NT2/D1 (cell line): ENCODE measurements at regions not wholly inside any gene's neighbourhood (a gene's known extent, or its start where the extent isn't known, plus 50 kb on each side); places are given as distances from the start of the nearest gene placed in this dataset.

Experiments used
- DNase-seq: peaks from one replicate; pipeline ENCODE4 v3.0.0-alpha.2; 2011; ENCODE audit warnings: low read depth, low spot score
- H3K27me3 ChIP-seq: 2 replicates; pipeline ENCODE4 v1.6.0; 2011; ENCODE audit warnings: mild to moderate bottlenecking; ENCODE audit not compliant: insufficient read length, insufficient read depth
- H3K36me3 ChIP-seq: 2 replicates; pipeline ENCODE4 v1.6.1; 2011; ENCODE audit warnings: mild to moderate bottlenecking, low read length, mixed read lengths; ENCODE audit not compliant: insufficient read depth, insufficient read length
- H3K4me1 ChIP-seq: 2 replicates; pipeline ENCODE4 v1.5.1; 2011; ENCODE audit not compliant: insufficient read depth, insufficient read length
- H3K4me3 ChIP-seq: 2 replicates; pipeline ENCODE4 v1.5.1; 2011; ENCODE audit warnings: low read depth; ENCODE audit not compliant: insufficient read length
- H3K9ac ChIP-seq: 2 replicates; pipeline ENCODE4 v1.6.0; 2011; ENCODE audit warnings: low read depth; ENCODE audit not compliant: insufficient read length
- H3K9me3 ChIP-seq: 2 replicates; pipeline ENCODE4 v1.5.1; 2011; ENCODE audit warnings: mild to moderate bottlenecking, low read length; ENCODE audit not compliant: insufficient read depth
- SUZ12 ChIP-seq: IDR thresholded peaks from 2 replicates; pipeline ENCODE4 v1.6.1; 2011; ENCODE audit not compliant: insufficient read length, insufficient read depth; ENCODE audit errors: extremely low read depth
- YY1 ChIP-seq: IDR thresholded peaks from 2 replicates; pipeline ENCODE4 v1.6.1; 2011; ENCODE audit not compliant: insufficient read length, insufficient read depth
- ZNF274 ChIP-seq: IDR thresholded peaks from 2 replicates; pipeline ENCODE4 v1.6.1; 2011; ENCODE audit warnings: mild to moderate bottlenecking, low read depth, low read length

DNA sequence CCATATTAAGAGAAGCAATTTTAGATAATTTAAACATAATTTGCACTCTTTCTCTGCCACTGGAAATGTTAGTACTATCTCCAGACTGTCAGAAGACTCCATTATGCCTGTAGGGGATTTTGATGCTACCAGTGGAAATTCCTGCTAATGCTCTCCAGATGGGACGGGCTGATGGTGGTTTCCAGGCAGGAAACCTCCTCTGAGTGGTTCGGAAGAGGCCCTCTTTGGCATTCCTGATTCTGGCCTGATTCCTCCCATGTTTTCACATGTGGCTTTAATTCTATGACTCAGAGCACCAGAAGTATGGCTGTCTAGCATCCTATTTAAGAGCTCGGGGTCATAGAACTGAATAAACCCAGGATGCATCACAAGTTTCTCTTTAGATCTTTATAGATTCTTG, 70.9 kb upstream of the ST6GAL2 start:
- H3K27me3 ChIP-seq, result no peaks in the 10 kb centered on the region
- no peaks in the 10 kb centered on the region for H3K9me3 ChIP-seq
- no peak overlapping the region for H3K4me3 ChIP-seq
- no peak overlapping the region for H3K9ac ChIP-seq
- no peaks in the 10 kb centered on the region for H3K4me1 ChIP-seq
- no peak for DNase-seq
- no peaks in the 10 kb centered on the region for H3K36me3 ChIP-seq
- TF ChIP-seq SUZ12 (no peak), ZNF274 (no peak)

DNA sequence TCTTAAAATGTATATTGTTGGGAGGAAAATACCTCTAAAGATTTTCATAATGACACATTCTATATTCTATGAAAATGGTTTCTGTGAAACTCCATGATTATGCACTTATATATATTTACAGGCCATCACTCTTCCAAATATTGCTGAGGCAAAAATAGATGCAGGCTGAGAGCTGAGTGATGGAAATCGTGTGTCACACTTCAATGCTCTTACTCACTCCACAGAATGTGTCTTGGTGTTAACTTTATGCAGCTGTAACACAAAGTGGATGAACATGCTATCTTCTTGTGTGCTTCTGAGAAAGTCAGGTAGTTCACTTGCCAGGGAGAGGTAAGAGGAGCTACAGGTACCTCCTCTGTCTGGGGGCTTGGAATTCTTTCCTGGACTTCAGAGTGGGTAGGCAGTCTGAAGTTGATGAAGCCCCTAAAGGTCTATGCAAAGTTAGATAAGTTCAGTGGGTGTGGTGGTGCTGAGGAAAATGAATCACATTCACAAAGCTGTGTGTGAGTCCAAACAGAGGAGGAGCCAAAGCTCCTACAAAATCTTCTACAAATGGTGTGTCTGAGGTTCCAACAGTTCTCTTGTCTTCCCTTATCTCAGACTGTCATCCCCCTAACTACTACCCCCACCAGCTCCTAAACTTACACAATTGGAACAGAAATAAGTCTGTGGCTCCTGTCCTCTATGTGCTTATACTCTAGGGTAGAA, 74.2 kb upstream of the ST6GAL2 start:
- no peak for DNase-seq
- Histone ChIP-seq H3K27me3 (no peaks in the 10 kb centered on the region), H3K4me1 (no peaks in the 10 kb centered on the region), H3K36me3 (no peaks in the 10 kb centered on the region), H3K9ac (no peak overlapping the region), H3K9me3 (no peaks in the 10 kb centered on the region), H3K4me3 (no peak overlapping the region)
- TF ChIP-seq YY1, result no peak
- no peak for TF ChIP-seq ZNF274
- TF ChIP-seq SUZ12, result no peak

DNA sequence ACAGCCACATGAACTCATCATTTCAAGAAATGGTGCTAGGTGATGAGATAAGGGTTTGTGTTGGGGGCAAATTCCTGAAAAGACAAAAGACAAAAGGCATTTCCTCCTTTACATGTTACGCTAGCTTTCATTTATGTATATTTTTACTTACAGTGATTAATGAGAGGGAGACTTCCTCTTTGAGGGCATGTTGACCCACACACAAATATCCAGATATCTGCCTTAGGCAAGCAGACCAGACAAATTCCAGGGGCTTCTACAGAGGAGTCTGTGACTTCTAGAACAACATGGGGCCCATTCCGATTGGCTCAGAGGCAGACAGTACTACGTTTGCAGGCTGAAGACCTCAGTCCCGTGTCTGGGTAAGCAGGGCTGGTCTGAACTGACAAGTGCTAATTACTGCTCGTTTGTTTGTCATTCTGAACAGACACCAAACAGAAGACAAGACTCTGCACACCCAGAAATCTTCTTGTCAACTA, 74.8 kb upstream of the ST6GAL2 start:
- H3K9ac ChIP-seq, result no peak overlapping the region
- H3K4me3 ChIP-seq, result no peak overlapping the region
- no peaks in the 10 kb centered on the region for H3K27me3 ChIP-seq
- no peak for DNase-seq
- H3K36me3 ChIP-seq, result no peaks in the 10 kb centered on the region
- TF ChIP-seq YY1 (no peak), ZNF274 (no peak), SUZ12 (no peak)
- no peaks in the 10 kb centered on the region for H3K9me3 ChIP-seq
- H3K4me1 ChIP-seq, result no peaks in the 10 kb centered on the region

DNA sequence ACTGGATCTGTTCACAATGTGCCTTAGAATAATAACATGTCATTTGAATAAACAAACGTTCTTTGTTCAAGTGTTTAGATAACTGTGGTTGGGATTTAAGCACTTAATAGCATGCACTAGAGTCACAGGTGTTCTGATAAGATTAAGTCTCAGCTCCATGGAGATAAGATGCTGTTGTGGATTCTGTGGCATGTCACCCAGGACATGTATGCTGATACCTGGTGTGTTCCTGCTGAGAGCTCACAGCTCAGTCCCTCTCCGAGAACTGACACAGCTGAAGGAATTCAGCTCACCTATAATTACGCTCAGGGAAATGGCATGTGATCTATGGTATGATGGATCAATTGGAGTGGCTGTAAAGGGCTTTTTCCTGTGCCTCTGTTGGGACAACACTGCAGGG, 75.4 kb upstream of the ST6GAL2 start:
- Histone ChIP-seq H3K36me3 (no peaks in the 10 kb centered on the region), H3K9me3 (no peaks in the 10 kb centered on the region), H3K4me3 (no peak overlapping the region), H3K9ac (no peak overlapping the region), H3K4me1 (no peaks in the 10 kb centered on the region), H3K27me3 (no peaks in the 10 kb centered on the region)
- DNase-seq, result no peak
- TF ChIP-seq YY1 (no peak), SUZ12 (no peak), ZNF274 (no peak)

DNA sequence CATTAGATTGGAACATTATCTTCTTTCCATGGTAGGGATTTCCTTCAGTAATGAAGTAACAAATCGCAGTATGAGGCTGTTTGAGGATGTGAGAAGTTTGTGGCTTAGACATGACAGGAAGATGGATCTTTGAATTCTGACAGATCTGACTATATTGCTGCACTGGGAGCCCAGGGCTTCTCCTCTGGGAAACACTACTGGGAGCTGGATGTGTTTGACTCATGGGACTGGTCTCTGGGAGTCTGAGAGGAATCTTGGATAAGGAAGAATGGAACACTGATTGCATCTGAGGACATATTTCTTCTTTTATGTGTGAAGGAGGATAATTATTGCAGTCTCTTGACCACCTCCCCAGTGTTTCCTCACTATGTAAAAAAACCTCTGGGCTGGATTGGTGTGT, 77.2 kb upstream of the ST6GAL2 start:
- DNase-seq, result no peak
- no peak for TF ChIP-seq YY1
- no peak for TF ChIP-seq SUZ12
- TF ChIP-seq ZNF274, result no peak
- Histone ChIP-seq H3K4me1 (no peaks in the 10 kb centered on the region), H3K27me3 (no peaks in the 10 kb centered on the region), H3K9me3 (peaks cover 1% of the 10 kb centered on the region; the same call in 1 of the 2 replicates), H3K4me3 (no peak overlapping the region), H3K36me3 (no peaks in the 10 kb centered on the region), H3K9ac (no peak overlapping the region)

DNA sequence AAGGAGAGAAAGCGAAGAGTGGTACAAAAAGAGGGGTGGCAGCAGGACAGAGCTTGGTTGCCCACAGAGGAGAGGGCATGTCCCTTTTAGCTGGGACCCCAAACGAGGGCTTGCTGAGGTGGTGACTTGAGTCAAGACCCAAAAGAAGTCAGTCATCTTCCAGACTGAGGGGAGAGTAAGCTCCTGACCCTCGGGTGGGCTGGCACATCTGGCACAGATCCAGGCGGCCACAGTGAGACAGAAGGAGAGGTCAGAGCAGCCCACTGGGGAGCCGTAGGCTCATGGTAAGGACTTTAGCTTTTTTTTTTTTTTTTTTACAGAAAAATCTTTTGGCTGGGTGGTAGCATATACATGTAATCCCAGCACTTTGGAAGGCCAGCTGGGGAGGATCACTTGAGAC, 77.9 kb upstream of the ST6GAL2 start:
- TF ChIP-seq ZNF274 (no peak), YY1 (no peak), SUZ12 (no peak)
- Histone ChIP-seq H3K4me1 (no peaks in the 10 kb centered on the region), H3K9me3 (peaks cover 6% of the 10 kb centered on the region; the same call in 1 of the 2 replicates)

DNA sequence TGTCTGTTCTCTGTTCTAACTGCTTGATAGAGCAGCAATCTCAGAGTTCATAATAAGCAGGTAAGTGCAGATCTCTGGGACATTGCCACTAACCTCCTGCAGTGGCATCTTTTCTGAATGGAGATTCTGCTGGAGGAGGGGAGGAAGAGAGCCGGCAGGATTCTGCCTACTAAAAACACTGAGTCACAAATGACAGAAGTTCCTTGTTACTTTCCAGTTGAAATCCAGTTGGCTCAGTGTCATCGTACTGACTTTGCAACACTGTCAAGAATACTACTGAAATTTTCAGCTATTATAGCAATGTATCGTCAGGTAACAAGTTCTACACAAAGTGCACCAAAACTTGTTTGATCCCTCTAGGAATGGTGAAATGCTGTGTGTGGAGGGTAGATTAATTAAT, 79.6 kb upstream of the ST6GAL2 start:
- TF ChIP-seq SUZ12 (no peak), YY1 (no peak), ZNF274 (no peak)
- H3K36me3 ChIP-seq, result no peaks in the 10 kb centered on the region
- H3K27me3 ChIP-seq, result no peaks in the 10 kb centered on the region
- H3K9me3 ChIP-seq, result peaks cover 6% of the 10 kb centered on the region; the same call in 1 of the 2 replicates
- DNase-seq, result no peak
- no peaks in the 10 kb centered on the region for H3K4me1 ChIP-seq
- no peak overlapping the region for H3K9ac ChIP-seq
- no peak overlapping the region for H3K4me3 ChIP-seq

More for the DNA sequence above, 77.9 kb upstream of the ST6GAL2 start:
- no peaks in the 10 kb centered on the region for H3K27me3 ChIP-seq
- no peaks in the 10 kb centered on the region for H3K36me3 ChIP-seq
- no peak overlapping the region for H3K9ac ChIP-seq
- H3K4me3 ChIP-seq, result no peak overlapping the region
- DNase-seq, result no peak
